ENCODE measurements at regions not wholly inside any gene's neighbourhood (a gene's known extent, or its start where the extent isn't known, plus 50 kb on each side); places are given as distances from the start of the nearest gene placed in this dataset.

- FAIRE-seq, result no peak
Measured at GRCh38 chr2:151028691-151029176, 232.9 kb downstream of the RBM43 start.

GRCh38 chr2:151027151-151027550 lies 234.5 kb downstream of the RBM43 start:
- no peak for FAIRE-seq

- FAIRE-seq, result no peak
Measured at GRCh38 chr2:151025816-151026215, 235.8 kb downstream of the RBM43 start.

GRCh38 chr2:151024696-151025251 lies 236.9 kb downstream of the RBM43 start:
- no peak for FAIRE-seq

- FAIRE-seq, result no peak
Measured at GRCh38 chr2:151021747-151022452, 239.8 kb downstream of the RBM43 start.

GRCh38 chr2:151020411-151020810 lies 241.3 kb downstream of the RBM43 start:
- no peak for FAIRE-seq

- FAIRE-seq, result no peak
Measured at GRCh38 chr2:151009437-151010175, 252.1 kb downstream of the RBM43 start.

- FAIRE-seq, result no peak
Measured at GRCh38 chr2:151007365-151007764, 254.3 kb downstream of the RBM43 start.

GRCh38 chr2:151002959-151003600 lies 258.6 kb downstream of the RBM43 start:
- no peak for FAIRE-seq

- no peak for FAIRE-seq
Measured at GRCh38 chr2:150997702-150998440, 263.8 kb downstream of the RBM43 start.

GRCh38 chr2:150997066-150997465 lies 264.6 kb downstream of the RBM43 start:
- no peak for FAIRE-seq

GRCh38 chr2:150994076-150994475 lies 267.6 kb downstream of the RBM43 start:
- FAIRE-seq, result no peak

- peak; percentile 3 for FAIRE-seq
Measured at GRCh38 chr2:150989969-150990368, 271.7 kb downstream of the RBM43 start.

- FAIRE-seq, result no peak
Measured at GRCh38 chr2:150985741-150986140, 275.9 kb downstream of the RBM43 start.

GRCh38 chr2:150983314-150983897 lies 278.3 kb downstream of the RBM43 start:
- FAIRE-seq, result no peak

GRCh38 chr2:150981826-150982225 lies 279.8 kb downstream of the RBM43 start:
- FAIRE-seq, result no peak

- FAIRE-seq, result no peak
Measured at GRCh38 chr2:150978053-150978452, 283.6 kb downstream of the RBM43 start.

GRCh38 chr2:150977296-150977695 lies 284.4 kb downstream of the RBM43 start:
- no peak for FAIRE-seq

- FAIRE-seq, result no peak
Measured at GRCh38 chr2:150976604-150977003, 285.1 kb downstream of the RBM43 start.

- FAIRE-seq, result no peak
Measured at GRCh38 chr2:150974864-150975263, 286.8 kb downstream of the RBM43 start.

- no peak for FAIRE-seq
Measured at GRCh38 chr2:150974234-150974633, 287.4 kb downstream of the RBM43 start.

- FAIRE-seq, result no peak
Measured at GRCh38 chr2:150971910-150972309, 289.8 kb downstream of the RBM43 start.
